Coronary artery (tissue), 2 donors: ENCODE measurements at regions not wholly inside any gene's neighbourhood (a gene's known extent, or its start where the extent isn't known, plus 50 kb on each side); places are given as distances from the start of the nearest gene placed in this dataset.

Source experiments
- DNase-seq: peaks from one replicate; pipeline ENCODE4 v3.0.0-alpha.2; 2017; ENCODE audit warnings: low spot score
- H3K27ac ChIP-seq, 2 donors: fragments of 200-600 bp; sonication (generic); one replicate each; pipeline ENCODE4 v1.5.1; 2016 to 2019
- H3K4me3 ChIP-seq: fragments of 200-600 bp; sonication (generic); 2 replicates; pipeline ENCODE4 v1.5.1; 2016; ENCODE audit warnings: mild to moderate bottlenecking, moderate library complexity
- TF ChIP-seq, protein P1 (sequence below): fragments of 200-600 bp; sonication (generic); IDR thresholded peaks from one replicate; pipeline ENCODE4 v1.5.1; 2019; ENCODE audit warnings: antibody characterized with exemption

DNA sequence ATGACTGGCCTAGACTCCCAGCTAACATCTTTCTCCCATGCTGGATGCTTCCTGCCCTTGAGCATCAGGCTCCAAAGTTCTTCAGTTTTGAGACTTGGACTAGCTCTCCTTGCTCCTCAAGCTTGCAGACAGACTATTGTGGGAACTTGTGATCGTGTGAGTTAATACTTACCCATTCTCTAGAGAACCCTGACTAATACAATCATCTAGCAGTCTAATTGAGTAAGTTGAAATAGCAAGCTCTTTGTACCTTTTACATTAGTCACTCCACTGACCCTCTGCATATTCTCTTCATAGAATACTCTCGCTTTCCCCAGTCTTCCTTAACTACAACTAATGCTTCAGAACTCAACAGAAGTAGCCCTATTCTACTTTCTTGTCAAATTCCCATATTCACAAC lies 434.6 kb upstream of the NXPH2 start:
- no peak overlapping the region for H3K27ac ChIP-seq
- TF ChIP-seq, protein P1, sequence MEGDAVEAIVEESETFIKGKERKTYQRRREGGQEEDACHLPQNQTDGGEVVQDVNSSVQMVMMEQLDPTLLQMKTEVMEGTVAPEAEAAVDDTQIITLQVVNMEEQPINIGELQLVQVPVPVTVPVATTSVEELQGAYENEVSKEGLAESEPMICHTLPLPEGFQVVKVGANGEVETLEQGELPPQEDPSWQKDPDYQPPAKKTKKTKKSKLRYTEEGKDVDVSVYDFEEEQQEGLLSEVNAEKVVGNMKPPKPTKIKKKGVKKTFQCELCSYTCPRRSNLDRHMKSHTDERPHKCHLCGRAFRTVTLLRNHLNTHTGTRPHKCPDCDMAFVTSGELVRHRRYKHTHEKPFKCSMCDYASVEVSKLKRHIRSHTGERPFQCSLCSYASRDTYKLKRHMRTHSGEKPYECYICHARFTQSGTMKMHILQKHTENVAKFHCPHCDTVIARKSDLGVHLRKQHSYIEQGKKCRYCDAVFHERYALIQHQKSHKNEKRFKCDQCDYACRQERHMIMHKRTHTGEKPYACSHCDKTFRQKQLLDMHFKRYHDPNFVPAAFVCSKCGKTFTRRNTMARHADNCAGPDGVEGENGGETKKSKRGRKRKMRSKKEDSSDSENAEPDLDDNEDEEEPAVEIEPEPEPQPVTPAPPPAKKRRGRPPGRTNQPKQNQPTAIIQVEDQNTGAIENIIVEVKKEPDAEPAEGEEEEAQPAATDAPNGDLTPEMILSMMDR = no peak
- H3K4me3 ChIP-seq = no peak overlapping the region
- DNase-seq = no peak

DNA sequence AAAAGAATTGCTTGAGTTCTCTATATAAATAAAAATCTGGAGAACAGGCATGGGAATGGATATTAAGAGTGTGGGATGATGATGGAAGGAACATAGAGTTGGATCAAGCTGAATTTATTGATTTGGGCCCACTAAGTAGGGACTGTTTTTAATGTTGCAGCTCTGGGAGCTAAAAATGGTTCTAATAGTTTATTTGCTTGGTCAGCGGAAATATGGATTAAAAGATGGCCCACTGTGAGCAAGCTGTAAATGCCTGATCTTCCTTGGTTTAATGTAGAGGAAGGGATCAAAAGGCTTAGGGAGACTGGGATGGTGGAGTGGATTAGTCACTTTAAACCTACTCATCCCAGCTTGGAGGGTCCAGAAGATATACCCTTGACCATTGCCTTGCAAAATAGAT lies 429.4 kb upstream of the NXPH2 start:
- no peak overlapping the region for H3K27ac ChIP-seq
- H3K4me3 ChIP-seq = no peak overlapping the region
- DNase-seq = no peak
- TF ChIP-seq, protein P1 = no peak

DNA sequence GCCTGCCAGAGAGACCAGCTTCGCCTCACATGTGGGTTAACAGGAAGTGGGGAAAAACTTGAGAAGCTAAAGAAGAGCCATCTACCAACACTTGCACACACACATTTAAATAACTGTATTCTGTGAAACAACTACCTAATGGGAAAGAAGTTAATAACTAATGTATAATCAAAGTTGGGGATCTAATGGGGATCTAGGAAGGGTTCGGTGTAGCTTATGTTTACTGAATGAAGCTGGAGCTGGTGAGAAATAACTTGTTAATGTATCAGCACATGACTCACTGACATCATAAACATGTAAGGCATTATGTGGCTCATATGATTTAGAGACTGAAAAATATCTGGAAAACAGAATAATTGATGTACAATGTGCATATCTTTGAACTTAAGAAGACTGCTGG lies 421.3 kb upstream of the NXPH2 start:
- DNase-seq = no peak
- TF ChIP-seq, protein P1 = no peak
- Histone ChIP-seq H3K4me3 (no peak overlapping the region), H3K27ac (no peak overlapping the region)

DNA sequence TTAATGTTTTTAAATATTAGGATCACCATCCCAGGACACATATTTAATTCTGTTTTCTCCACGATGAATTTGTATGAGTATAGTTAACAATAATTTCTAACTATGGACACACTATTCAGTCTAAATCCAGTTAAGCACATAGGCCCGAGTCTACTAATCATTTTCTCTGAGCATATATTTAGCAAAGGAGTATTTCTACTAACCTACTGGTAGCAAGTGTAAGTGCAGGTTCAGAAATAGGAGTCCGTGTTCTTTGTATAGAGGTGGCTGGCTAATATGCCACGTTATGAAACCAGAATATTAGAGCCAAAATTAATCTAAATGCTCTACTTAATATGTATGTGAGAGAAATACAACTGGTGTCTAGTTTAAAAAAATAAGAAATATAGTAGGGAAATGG lies 416.6 kb upstream of the NXPH2 start:
- no peak for DNase-seq
- TF ChIP-seq, protein P1 = no peak
- no peak overlapping the region for H3K4me3 ChIP-seq
- no peak overlapping the region for H3K27ac ChIP-seq

DNA sequence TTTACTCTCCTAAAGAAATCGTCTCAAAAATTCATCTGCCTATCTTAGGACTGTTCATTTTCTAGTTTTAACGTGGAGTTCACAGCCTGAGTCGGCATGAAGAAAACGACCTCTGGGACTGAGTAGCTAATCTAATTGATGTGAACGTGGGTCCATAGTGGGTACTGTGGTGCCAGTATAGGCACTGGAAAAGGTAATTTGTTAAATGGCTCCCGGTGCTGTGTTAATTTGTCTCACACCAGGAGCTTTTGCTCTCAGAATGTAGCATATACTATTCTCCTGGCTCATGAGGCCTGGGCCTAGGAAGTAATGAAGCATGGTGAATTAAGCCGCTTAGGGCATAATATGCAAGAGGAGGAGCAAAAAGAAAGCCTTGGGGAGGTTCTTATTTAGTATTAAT lies 414.4 kb upstream of the NXPH2 start:
- Histone ChIP-seq H3K27ac (no peak overlapping the region), H3K4me3 (no peak overlapping the region)
- TF ChIP-seq, protein P1 = no peak
- DNase-seq = no peak

DNA sequence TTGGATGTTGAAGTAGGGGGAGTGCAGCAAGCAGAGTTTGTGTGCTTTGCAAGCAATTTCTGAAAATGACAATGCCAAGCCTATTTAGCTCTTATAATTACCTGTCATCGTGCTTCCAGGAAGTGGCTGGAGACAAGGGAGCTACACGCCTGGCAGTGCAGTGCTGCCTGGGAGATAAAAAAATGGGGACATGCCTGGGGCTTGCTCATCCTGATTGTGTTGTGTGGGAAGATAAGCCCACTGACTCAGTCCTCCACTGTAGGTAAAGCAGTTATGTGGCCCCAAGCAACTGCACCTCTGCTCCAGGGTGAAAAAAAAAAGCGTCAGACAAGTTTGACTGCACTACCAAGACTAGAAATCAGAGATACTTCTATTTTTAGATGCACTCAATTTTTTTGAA lies 396.9 kb upstream of the NXPH2 start:
- H3K4me3 ChIP-seq = no peak overlapping the region
- DNase-seq = no peak
- no peak overlapping the region for H3K27ac ChIP-seq
- TF ChIP-seq, protein P1 = no peak

DNA sequence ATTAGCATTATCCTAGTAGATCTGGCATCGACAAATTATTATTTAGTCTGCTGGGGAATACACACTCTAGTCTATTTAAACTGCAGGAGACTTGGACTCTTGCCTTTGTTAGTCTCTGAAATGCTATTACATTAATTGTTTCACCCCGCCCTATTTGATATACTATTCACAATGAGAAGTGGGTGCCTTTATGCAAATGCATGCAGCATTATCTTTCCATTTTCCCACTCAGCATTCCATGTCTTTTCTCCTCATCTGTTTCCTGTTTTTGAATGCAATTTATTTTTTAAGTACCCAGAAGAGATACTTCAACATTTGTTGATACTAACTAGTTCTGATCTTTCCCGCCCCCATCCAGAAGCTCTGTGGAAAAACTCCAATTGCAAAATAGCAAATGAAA lies 395.3 kb upstream of the NXPH2 start:
- TF ChIP-seq, protein P1 = no peak
- H3K27ac ChIP-seq = no peak overlapping the region
- no peak for DNase-seq
- no peak overlapping the region for H3K4me3 ChIP-seq
